A549 (cell line): ENCODE measurements at regions not wholly inside any gene's neighbourhood (a gene's known extent, or its start where the extent isn't known, plus 50 kb on each side); places are given as distances from the start of the nearest gene placed in this dataset.
"Not testable (repeated sequence)": the region's sequence is repeated elsewhere in the genome, so short reads cannot be mapped to it uniquely, and the experiment has no call there.

ENCODE experiments used
- ATAC-seq, 2 experiments: fragments of 200-7000 bp in 1 of 2; fragments of >200 bp in 1 of 2; cut with Nextera tagmentation in 1 of 2; cut with Tn5 transposase in 1 of 2; 3 replicates each; pipeline versions ENCODE4 v1.8.0 to v1.9.1; 2018 to 2020; ENCODE audit warnings: mild to moderate bottlenecking in 1 of 2, moderate library complexity in 1 of 2
- CTCF ChIA-PET: fragments of 300-600 bp; sonication (Branson Sonifier 250); formaldehyde crosslinking; extraction: SDS; loops from one replicate; lab custom pipeline; 2021; ENCODE audit warnings: antibody characterized with exemption, inconsistent platforms; lab: Yijun Ruan, JAX
- POLR2A ChIA-PET: fragments of 350-600 bp; formaldehyde crosslinking; extraction: SDS; loops from one replicate; lab custom pipeline; 2021; ENCODE audit warnings: antibody characterized with exemption, inconsistent platforms; lab: Yijun Ruan, JAX
- DNase-seq, 2 experiments: peaks; one replicate each; pipeline versions ENCODE4 v3.0.0 to v3.0.0-alpha.2; 2011 to 2016; ENCODE audit warnings: low read depth in 1 of 2, low spot score in 1 of 2
- FAIRE-seq: peaks from 2 replicates; lab custom pipeline; 2011; peaks lifted over from hg19 to GRCh38; lab: Jason Lieb, UNC
- H3K27ac ChIP-seq, 2 experiments: fragments of >200 bp; sonication (Bioruptor Twin); formaldehyde crosslinking; 3 replicates each; pipeline ENCODE4 v1.5.1; 2016 to 2017
- H3K4me1 ChIP-seq: fragments of >200 bp; sonication (Bioruptor Twin); formaldehyde crosslinking; 3 replicates; pipeline ENCODE4 v1.6.1; 2016
- H3K4me2 ChIP-seq: fragments of >200 bp; sonication (Bioruptor Twin); formaldehyde crosslinking; 3 replicates; pipeline ENCODE4 v1.6.1; 2016
- H3K4me3 ChIP-seq: fragments of >200 bp; sonication (Bioruptor Twin); formaldehyde crosslinking; 3 replicates; pipeline ENCODE4 v1.5.1; 2016
- H3K9me3 ChIP-seq: fragments of >200 bp; sonication (Bioruptor Twin); formaldehyde crosslinking; 3 replicates; pipeline ENCODE4 v1.6.1; 2016
- BHLHE40 ChIP-seq: IDR thresholded peaks from 2 replicates; pipeline ENCODE4 v1.6.1; 2012; ENCODE audit warnings: low read depth, low read length, inconsistent platforms
- CEBPB ChIP-seq, 2 experiments: fragments of >200 bp in 1 of 2; sonication (Bioruptor Twin) in 1 of 2; formaldehyde crosslinking in 1 of 2; IDR thresholded peaks; 2 replicates each; pipeline ENCODE4 v1.6.1; 2012 to 2016
- CHD4 ChIP-seq: fragments of 200-600 bp; sonication (generic); IDR thresholded peaks from 2 replicates; pipeline ENCODE4 v1.6.1; 2016; ENCODE audit warnings: antibody characterized with exemption, mild to moderate bottlenecking, borderline replicate concordance
- EHF ChIP-seq: fragments of 250-450 bp; sonication (Bioruptor Pico); IDR thresholded peaks from 2 replicates; pipeline ENCODE4 v1.5.0; 2020; ENCODE audit warnings: mild to moderate bottlenecking
- ELK1 ChIP-seq: fragments of 150-350 bp; IDR thresholded peaks from 2 replicates; pipeline ENCODE4 v1.6.1; 2014; ENCODE audit warnings: low read depth, mild to moderate bottlenecking, low read length
- FOSL2 ChIP-seq, 2 experiments: fragments of 450-650 bp in 1 of 2; fragments of >200 bp in 1 of 2; sonication (Bioruptor Twin) in 1 of 2; formaldehyde crosslinking; IDR thresholded peaks; 2 replicates each; pipeline versions ENCODE4 v1.5.0 to v1.6.1; 2016 to 2020; ENCODE audit warnings: mild to moderate bottlenecking in 1 of 2, moderate library complexity in 1 of 2
- FOXS1 ChIP-seq: fragments of 250-450 bp; sonication (Bioruptor Pico); IDR thresholded peaks from 2 replicates; pipeline ENCODE4 v1.5.0; 2020; ENCODE audit warnings: mild to moderate bottlenecking, moderate library complexity
- GATA3 ChIP-seq: IDR thresholded peaks from 2 replicates; pipeline ENCODE4 v1.6.1; 2012; ENCODE audit warnings: borderline replicate concordance
- HDAC2 ChIP-seq: fragments of 200-600 bp; sonication (generic); IDR thresholded peaks from 2 replicates; pipeline ENCODE4 v1.6.1; 2016
- HOXB13 ChIP-seq: fragments of 250-450 bp; sonication (Bioruptor Pico); IDR thresholded peaks from 2 replicates; pipeline ENCODE4 v1.5.0; 2020; ENCODE audit warnings: low read depth, mild to moderate bottlenecking, moderate library complexity
- JUNB ChIP-seq: fragments of >200 bp; sonication (Bioruptor Twin); formaldehyde crosslinking; IDR thresholded peaks from 2 replicates; pipeline ENCODE4 v1.6.1; 2016
- KDM5A ChIP-seq: fragments of 200-600 bp; sonication (generic); IDR thresholded peaks from 2 replicates; pipeline ENCODE4 v1.6.1; 2016; ENCODE audit warnings: antibody characterized with exemption, mild to moderate bottlenecking
- MAX ChIP-seq: IDR thresholded peaks from 2 replicates; pipeline ENCODE4 v1.6.1; 2012
- MAZ ChIP-seq: fragments of 150-350 bp; IDR thresholded peaks from 2 replicates; pipeline ENCODE4 v1.6.1; 2014; ENCODE audit warnings: antibody characterized with exemption, low read depth, low read length, borderline replicate concordance
- MYC ChIP-seq: IDR thresholded peaks from 2 replicates; pipeline ENCODE4 v1.6.1; 2012; ENCODE audit warnings: mild to moderate bottlenecking, inconsistent platforms, low read length, improper control_type of control experiment, borderline replicate concordance
- POLR2A ChIP-seq: IDR thresholded peaks from 2 replicates; pipeline ENCODE4 v1.6.1; 2012; ENCODE audit warnings: mild to moderate bottlenecking, low read length
- POLR2AphosphoS2 ChIP-seq: conservative IDR thresholded peaks from 2 replicates; pipeline ENCODE4 v1.6.1; 2012; ENCODE audit warnings: low read length, improper control_type of control experiment, inconsistent platforms
- RAD21 ChIP-seq, 2 experiments: fragments of >200 bp in 1 of 2; sonication (Bioruptor Twin) in 1 of 2; formaldehyde crosslinking in 1 of 2; IDR thresholded peaks in 1 of 2; conservative IDR thresholded peaks in 1 of 2; 2 replicates in 1 of 2; 3 replicates in 1 of 2; pipeline ENCODE4 v1.6.1; 2012 to 2018; ENCODE audit warnings: inconsistent platforms in 1 of 2
- RFX5 ChIP-seq: fragments of 450-650 bp; IDR thresholded peaks from 2 replicates; pipeline ENCODE4 v1.7.1; 2014; ENCODE audit warnings: antibody characterized with exemption, mild to moderate bottlenecking, moderate library complexity
- SREBF2 ChIP-seq: fragments of 450-650 bp; IDR thresholded peaks from 2 replicates; pipeline ENCODE4 v1.6.1; 2014; ENCODE audit warnings: mild to moderate bottlenecking, moderate library complexity
- TFCP2L1 ChIP-seq: fragments of 250-450 bp; sonication (Bioruptor Pico); IDR thresholded peaks from 2 replicates; pipeline ENCODE4 v1.5.0; 2021; ENCODE audit warnings: mild to moderate bottlenecking
- ZC3H11A ChIP-seq: fragments of 450-650 bp; IDR thresholded peaks from 2 replicates; pipeline ENCODE4 v1.6.1; 2014; ENCODE audit warnings: antibody characterized with exemption, mild to moderate bottlenecking
- ZNF302 ChIP-seq: fragments of 250-450 bp; sonication (Bioruptor Pico); IDR thresholded peaks from 2 replicates; pipeline ENCODE4 v1.9.0; 2021; ENCODE audit warnings: inconsistent platforms, mild to moderate bottlenecking, moderate library complexity
- ZSCAN20 ChIP-seq: fragments of 250-450 bp; sonication (Bioruptor Pico); IDR thresholded peaks from 2 replicates; pipeline ENCODE4 v1.8.0; 2022; ENCODE audit warnings: mild to moderate bottlenecking, moderate library complexity
- WGBS: methylation state at CpG from one replicate; pipeline ENCODE4 v1.1.6; 2017; ENCODE audit errors: missing lambda C conversion rate; 5-methylcytosine and 5-hydroxymethylcytosine counted together
- TF ChIP-seq, protein P1 (sequence below): IDR thresholded peaks from 2 replicates; pipeline ENCODE4 v1.6.1; 2012; ENCODE audit warnings: low read depth, borderline replicate concordance
- TF ChIP-seq, protein P2 (sequence below): fragments of 450-650 bp; IDR thresholded peaks from 2 replicates; pipeline ENCODE4 v1.6.1; 2014; ENCODE audit warnings: antibody characterized with exemption
- TF ChIP-seq, protein P3 (sequence below): fragments of >200 bp; sonication (Bioruptor Twin); formaldehyde crosslinking; IDR thresholded peaks from 3 replicates; pipeline ENCODE4 v1.6.1; 2016

DNA sequence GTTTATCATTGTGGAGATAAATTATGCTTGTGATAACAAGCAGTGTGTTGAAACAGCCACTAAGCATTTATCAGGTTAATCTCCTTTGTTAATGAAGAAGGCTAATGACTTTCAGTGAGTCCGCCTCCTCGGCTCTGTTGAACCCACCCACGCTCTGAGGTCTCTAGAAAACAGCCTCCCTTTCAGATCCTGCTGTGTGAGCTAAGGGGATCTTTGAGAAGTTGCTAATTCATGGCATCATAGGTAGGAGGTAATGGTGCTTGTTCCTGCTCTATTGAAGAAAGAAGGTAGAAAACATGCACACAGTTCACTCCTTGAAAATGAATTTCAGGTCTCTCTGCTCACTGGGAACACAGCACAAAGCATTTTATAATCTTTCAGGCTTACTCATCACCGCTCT lies 483.9 kb downstream of the AACS start:
- Histone ChIP-seq H3K4me1 (no peaks in the 10 kb centered on the region), H3K4me2 (no peak overlapping the region), H3K4me3 (no peak overlapping the region), H3K9me3 (no peaks in the 10 kb centered on the region)
- FAIRE-seq (no peak), DNase-seq (no peak), ATAC-seq (no peak)
- POLR2A ChIA-PET, result no interaction called here
- 0% methylated on average over 4 of the region's 4 CpGs for WGBS
- CTCF ChIA-PET, result no interaction called here
- TF ChIP-seq, protein P1, sequence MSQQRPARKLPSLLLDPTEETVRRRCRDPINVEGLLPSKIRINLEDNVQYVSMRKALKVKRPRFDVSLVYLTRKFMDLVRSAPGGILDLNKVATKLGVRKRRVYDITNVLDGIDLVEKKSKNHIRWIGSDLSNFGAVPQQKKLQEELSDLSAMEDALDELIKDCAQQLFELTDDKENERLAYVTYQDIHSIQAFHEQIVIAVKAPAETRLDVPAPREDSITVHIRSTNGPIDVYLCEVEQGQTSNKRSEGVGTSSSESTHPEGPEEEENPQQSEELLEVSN, result no peak
- TF ChIP-seq ZC3H11A, result no peak
- TF ChIP-seq SREBF2, result no peak
- TF ChIP-seq HOXB13 (CRISPR knock-in tag), result no peak
- no peak for TF ChIP-seq FOXS1 (CRISPR knock-in tag)
- TF ChIP-seq JUNB, result no peak
- no peak for TF ChIP-seq RFX5
- TF ChIP-seq GATA3, result no peak
- no peak for TF ChIP-seq ZSCAN20
- no peak for TF ChIP-seq ZNF302 (CRISPR knock-in tag)
- TF ChIP-seq EHF (CRISPR knock-in tag), result no peak
- no peak for TF ChIP-seq KDM5A
- TF ChIP-seq, protein P2, sequence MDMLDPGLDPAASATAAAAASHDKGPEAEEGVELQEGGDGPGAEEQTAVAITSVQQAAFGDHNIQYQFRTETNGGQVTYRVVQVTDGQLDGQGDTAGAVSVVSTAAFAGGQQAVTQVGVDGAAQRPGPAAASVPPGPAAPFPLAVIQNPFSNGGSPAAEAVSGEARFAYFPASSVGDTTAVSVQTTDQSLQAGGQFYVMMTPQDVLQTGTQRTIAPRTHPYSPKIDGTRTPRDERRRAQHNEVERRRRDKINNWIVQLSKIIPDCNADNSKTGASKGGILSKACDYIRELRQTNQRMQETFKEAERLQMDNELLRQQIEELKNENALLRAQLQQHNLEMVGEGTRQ, result no peak
- TF ChIP-seq CEBPB (IDR thresholded peaks at IDR 0.05), result no peak
- TF ChIP-seq HDAC2, result no peak
- no peak for TF ChIP-seq MAZ
- TF ChIP-seq, all 56 proteins: peak for 0
- H3K27ac ChIP-seq, result no peak overlapping the region

- Histone ChIP-seq H3K4me1 (no peaks in the 10 kb centered on the region), H3K4me2 (no peak overlapping the region), H3K4me3 (no peak overlapping the region), H3K9me3 (no peaks in the 10 kb centered on the region), H3K27ac (no peak overlapping the region)
- ChIA-PET POLR2A (no interaction called here), CTCF (interaction anchor here (0.7 kb wide), 1 partner anchor 15 kb away, joined by 3 read pairs; no protein-coding TSS in a partner anchor)
- peak in 1 of 2 experiments; percentile 6 for DNase-seq
- no peak for TF ChIP-seq POLR2AphosphoS2
- no peak for TF ChIP-seq CEBPB (IDR thresholded peaks at IDR 0.05)
- TF ChIP-seq JUNB, result no peak
- TF ChIP-seq MAZ, result no peak
- TF ChIP-seq, protein P2, result no peak
- TF ChIP-seq, protein P1, result no peak
- no peak for TF ChIP-seq TFCP2L1 (CRISPR knock-in tag)
- no peak for TF ChIP-seq MYC
- TF ChIP-seq RFX5, result no peak
- WGBS, result 30% methylated on average over 4 of the region's 4 CpGs
- no peak for FAIRE-seq
- no peak for ATAC-seq
Observed at GRCh38 chr12:125549836-125550235, 484.6 kb downstream of the AACS start.

DNA sequence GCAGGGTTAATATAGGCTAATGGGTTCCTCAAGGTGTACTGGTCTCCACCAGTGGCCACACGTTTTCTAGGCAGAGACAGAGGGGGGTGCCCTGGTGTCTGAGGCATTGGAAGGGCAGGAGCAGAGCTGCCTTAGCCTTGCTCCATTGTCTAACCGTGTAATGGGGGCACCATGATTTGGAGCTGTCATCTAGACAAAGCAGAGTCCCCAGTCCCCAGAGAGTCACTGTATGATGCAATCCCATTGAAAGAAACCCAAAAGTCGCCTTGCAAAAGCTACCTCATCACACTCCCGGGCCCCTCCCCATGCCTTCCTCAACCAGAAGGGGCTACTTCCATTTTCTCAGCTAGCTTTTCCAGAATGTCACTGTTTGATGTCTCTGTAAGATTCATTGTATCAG lies 487.1 kb downstream of the AACS start:
- Histone ChIP-seq H3K9me3 (no peaks in the 10 kb centered on the region), H3K4me2 (no peak overlapping the region), H3K4me3 (no peak overlapping the region), H3K27ac (no peak overlapping the region), H3K4me1 (no peaks in the 10 kb centered on the region)
- FAIRE-seq (no peak), DNase-seq (no peak), ATAC-seq (no peak)
- CTCF ChIA-PET, result no interaction called here
- TF ChIP-seq CHD4 (no peak), MAZ (no peak), MYC (no peak), ELK1 (no peak), FOSL2 (IDR thresholded peaks at IDR 0.05) (no peak), FOSL2 (CRISPR knock-in tag; IDR thresholded peaks at IDR 0.05) (no peak), MAX (no peak), BHLHE40 (no peak), POLR2A (no peak), EHF (CRISPR knock-in tag) (no peak), RAD21 (conservative IDR thresholded peaks at IDR 0.05 in 1 of 2, IDR thresholded peaks at IDR 0.05 in 1 of 2) (no peak)
- TF ChIP-seq, protein P3, sequence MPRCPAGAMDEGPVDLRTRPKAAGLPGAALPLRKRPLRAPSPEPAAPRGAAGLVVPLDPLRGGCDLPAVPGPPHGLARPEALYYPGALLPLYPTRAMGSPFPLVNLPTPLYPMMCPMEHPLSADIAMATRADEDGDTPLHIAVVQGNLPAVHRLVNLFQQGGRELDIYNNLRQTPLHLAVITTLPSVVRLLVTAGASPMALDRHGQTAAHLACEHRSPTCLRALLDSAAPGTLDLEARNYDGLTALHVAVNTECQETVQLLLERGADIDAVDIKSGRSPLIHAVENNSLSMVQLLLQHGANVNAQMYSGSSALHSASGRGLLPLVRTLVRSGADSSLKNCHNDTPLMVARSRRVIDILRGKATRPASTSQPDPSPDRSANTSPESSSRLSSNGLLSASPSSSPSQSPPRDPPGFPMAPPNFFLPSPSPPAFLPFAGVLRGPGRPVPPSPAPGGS, result no peak
- POLR2A ChIA-PET, result no interaction called here
- 4% methylated on average over 4 of the region's 4 CpGs for WGBS

GRCh38 chr12:125561008-125561407 lies 495.8 kb downstream of the AACS start:
- H3K27ac ChIP-seq, H3K4me3 ChIP-seq, ATAC-seq, DNase-seq, FAIRE-seq, H3K4me1 ChIP-seq, CTCF ChIA-PET, H3K9me3 ChIP-seq, POLR2A ChIA-PET, H3K4me2 ChIP-seq: not testable (repeated sequence)
- WGBS, result 26% methylated on average over 5 of the region's 5 CpGs
